HG02678 (cell line): ENCODE measurements at regions not wholly inside any gene's neighbourhood (a gene's known extent, or its start where the extent isn't known, plus 50 kb on each side); places are given as distances from the start of the nearest gene placed in this dataset.

Experiments used
- ATAC-seq: cut with Tn5 transposase; IDR thresholded peaks from one replicate; pipeline ENCODE4 v1.9.1; 2021; ENCODE audit warnings: mild to moderate bottlenecking, moderate library complexity; ENCODE audit not compliant: unreplicated experiment

DNA sequence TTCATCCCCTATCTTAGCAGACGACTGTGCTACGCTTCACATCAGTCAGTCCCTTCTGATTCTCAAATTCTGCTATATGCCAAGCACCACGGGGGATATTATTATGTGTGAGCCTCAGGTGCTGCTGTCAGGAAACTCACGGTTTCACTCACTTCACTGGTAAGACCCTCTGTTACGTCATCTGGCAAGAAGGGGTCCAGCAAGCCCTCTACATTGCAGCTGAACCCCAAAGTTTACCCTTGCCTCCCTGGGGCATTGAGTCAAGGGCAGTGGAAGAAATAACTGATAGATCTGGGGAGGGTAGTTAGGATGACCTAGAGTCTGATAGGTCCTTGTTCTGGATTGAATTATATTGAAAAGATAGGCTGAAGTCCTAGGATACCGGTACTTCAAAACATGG lies 237.4 kb downstream of the RRAGC start:
- ATAC-seq = no peak

- ATAC-seq = no peak
These were observed 242.7 kb downstream of the RRAGC start for GRCh38 chr1:38616846-38617245.

- ATAC-seq = no peak
These were observed 243.9 kb downstream of the RRAGC start for GRCh38 chr1:38615680-38616079.

DNA sequence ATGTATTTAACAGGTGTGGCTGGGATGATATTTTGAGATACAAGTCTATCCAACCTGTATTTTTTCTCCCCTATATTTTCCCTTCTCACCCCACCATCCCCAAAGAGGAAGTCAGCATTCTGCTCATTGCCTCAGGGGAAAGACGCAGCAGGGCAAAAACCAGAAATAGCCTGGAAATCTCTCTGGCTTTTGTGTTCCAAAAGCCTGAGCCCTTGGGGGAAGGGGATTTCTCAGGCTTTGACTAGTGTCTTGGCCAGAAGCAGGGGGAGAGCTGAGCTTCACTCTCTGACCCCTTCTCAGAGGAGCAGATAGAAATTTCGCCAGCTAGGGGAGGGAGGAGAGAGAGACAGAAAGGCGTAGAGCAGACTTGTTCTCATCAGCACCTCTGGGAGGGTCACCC lies 244.7 kb downstream of the RRAGC start:
- ATAC-seq = no peak

- no peak for ATAC-seq
These were observed 245.6 kb downstream of the RRAGC start for GRCh38 chr1:38613996-38614395.

DNA sequence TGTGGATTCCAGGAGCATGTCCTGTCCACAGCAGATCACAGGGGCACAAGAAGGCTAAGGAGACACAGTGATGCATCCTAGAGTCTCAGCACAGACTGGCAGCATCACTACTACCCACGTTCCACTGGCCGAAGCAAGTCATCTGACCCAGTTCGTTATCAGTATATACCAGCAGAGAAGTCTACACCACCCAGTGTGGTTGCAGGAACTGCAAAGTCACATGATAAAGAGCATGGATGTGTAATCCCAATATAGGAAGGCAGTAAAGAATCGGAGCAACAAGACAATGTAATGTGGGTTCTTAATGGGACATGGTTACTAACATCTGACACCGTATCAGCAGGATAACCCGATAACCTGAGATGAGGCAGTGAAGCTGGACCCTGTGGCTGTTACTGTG lies 246.6 kb downstream of the RRAGC start:
- ATAC-seq = no peak

DNA sequence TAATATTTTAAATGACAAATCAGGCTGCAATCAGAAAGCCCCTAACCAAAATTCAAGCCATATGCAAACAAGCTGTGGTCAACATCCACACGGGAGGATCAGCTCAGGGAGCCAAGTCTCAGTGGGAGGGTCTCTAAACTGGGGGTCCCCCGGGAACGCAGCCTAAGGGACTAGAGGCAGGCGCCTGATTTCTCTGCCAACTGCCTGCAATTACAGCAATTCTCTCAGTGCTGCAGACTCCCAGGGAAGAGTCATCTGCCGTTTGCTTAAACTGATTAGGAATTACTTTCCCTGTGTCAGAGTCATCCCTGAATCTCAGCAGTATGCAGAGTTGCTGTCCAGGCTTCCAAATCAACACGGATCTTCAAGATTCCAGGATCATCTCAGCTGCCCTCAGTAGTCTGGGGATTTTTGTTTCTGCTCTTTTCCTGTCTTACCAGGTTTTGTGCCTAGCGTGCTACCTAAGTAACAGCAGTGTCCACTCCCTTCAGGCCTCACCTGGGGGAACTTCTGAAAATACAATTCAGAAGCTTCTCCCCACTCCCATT lies 247.8 kb downstream of the RRAGC start:
- ATAC-seq = no peak

DNA sequence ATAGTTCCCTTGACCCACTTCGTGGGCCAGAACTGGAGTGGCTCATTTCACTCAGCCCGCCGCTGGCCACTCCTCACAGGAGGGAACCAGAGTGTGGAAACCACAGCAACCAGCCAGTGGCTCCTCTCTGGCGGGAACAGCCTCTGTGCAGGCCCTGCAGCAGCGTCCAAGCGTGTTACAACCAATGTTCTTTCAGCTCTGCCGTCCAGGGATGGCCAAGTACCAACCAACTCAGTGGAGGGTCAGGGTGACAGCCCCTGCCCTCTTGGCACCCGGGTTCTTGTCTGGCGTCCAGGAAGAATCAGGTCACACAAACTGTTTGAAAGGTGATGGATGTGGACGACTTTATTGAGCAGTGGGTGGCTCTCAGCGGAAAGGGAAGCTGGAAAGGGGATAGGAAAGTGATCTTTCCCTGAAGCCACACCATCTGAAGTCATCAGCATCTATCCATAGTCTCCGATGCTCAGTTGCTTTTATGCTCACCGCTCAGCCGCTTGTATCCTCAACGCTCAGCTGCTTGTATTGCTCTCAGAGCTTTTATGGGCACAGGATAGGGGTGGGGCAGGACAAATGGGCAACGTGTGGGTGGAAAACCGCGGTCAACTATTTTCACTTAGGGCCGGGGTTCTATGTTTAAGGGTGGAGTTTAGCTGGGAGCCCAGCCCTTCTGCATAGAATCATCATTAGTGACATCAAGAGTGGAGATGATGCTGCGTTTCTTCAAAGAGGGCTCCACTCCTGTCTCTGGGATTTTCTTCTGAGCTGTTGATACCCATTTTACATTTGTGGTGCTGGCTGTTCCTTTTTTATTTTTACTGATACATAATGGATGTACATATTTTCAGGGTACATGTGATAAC lies 250.2 kb downstream of the RRAGC start:
- ATAC-seq = no peak

GRCh38 chr1:38608202-38608864 lies 251.2 kb downstream of the RRAGC start:
- no peak for ATAC-seq

GRCh38 chr1:38607526-38607925 lies 252.0 kb downstream of the RRAGC start:
- ATAC-seq = no peak

DNA sequence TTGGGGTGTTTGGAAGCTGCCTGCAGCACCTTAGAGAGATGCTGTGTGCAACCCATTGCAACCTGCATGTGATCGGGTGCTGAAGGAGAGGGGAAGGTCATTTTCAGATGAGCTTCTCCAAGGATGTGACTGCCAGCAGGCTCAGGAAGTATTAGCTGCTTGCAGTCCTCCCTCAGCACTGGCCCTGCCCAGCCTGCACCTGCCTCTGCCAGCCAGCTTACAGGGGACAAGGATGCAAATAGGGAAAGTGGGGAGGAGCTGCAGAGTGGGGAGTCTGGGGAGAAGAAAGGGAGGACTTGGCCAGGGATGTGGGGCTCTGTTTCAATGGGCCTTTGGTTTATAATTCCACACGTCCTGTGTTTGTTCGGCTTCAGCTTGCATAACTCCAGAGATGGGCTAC lies 254.5 kb downstream of the RRAGC start:
- no peak for ATAC-seq

DNA sequence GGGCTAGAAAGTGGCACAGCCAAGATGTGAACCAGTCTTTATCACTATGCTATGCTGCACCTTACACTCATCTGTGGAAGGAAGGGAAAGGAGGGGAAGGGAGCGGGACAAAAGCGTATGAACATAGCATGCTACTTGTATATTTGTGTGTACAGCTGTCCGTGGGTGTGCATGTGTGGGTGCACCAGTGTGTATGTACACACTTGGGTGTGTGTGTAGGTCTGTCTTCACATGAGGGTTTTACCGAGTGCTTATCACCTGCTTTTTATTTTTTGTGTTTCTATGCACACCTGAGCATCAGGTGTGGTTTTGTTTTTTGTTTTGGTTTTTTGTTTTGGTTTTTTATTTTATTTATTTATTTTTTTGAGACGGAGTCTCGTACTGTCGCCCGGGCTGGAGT lies 255.7 kb downstream of the RRAGC start:
- no peak for ATAC-seq

DNA sequence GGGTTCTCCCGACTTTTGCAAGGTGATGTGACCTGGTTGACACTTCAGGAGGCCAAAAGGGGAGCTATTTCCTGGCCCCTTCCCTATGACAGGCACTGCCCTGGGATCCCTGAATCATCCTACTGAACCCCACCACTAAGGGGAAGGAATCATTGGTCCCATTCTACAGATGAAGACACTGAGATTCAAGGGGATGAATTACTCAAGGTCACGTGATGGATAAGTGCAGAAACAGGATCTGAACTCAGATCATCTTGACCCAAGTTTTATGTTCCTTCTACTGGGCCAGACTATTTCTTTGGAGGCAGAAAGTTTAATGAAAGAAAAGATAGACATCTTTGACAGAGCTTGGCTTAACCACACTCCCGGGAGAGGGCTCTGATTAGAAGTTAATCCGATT lies 258.7 kb downstream of the RRAGC start:
- ATAC-seq = no peak

DNA sequence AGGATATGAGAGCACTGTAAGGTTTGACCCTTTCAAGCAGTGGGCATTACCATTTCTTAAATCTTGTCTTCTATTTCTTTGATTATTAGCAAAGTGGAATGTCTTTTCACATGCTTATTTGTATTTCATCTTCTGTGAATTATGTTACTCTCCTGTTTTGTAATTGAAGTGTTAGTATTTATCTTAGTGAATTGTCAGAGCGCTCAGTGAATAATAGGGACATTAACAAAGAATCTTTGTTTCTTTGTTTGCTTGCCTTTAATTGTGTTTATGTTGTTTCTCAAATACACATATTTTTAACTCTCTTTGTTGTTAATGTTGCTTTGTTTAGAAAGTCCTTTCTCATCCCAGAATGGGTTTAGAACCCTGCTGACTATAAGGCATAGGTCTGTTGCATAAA lies 259.3 kb downstream of the RRAGC start:
- ATAC-seq = no peak

- ATAC-seq = no peak
These were observed 261.5 kb downstream of the RRAGC start for GRCh38 chr1:38598118-38598517.

- no peak for ATAC-seq
These were observed 270.5 kb downstream of the RRAGC start for GRCh38 chr1:38589036-38589435.

- no peak for ATAC-seq
These were observed 271.8 kb downstream of the RRAGC start for GRCh38 chr1:38587766-38588165.

DNA sequence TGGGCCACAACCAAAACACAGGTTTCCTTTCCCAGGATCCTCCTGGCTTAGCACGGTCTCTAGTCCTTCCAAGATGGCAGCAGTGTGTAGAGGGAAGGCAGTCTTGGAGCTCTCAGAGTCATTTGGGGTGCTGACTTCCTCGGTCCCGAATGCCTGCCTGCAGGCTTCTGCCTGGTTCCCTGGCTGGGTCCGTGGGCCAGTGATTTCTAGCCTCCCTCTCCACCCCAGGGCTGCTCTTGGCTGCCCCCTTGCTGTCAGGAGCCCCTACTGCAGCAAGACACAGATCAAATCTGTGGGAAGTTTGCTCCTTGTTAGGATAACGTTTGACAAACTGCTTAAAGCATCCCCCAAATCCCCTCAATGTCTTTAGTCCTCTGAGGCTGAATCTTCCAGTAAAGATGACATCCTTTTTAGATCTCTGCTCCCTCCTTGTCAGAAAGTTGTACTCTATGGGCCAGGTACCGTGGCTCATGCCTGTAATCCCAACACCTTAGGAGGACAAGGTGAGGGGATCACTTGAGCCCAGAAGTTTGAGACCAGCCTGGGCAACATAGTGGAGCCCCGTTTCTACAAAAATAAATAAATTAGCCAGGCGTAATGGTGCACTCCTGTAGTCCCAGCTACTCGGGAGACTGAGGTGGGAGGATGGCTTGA lies 272.5 kb downstream of the RRAGC start:
- ATAC-seq = no peak

DNA sequence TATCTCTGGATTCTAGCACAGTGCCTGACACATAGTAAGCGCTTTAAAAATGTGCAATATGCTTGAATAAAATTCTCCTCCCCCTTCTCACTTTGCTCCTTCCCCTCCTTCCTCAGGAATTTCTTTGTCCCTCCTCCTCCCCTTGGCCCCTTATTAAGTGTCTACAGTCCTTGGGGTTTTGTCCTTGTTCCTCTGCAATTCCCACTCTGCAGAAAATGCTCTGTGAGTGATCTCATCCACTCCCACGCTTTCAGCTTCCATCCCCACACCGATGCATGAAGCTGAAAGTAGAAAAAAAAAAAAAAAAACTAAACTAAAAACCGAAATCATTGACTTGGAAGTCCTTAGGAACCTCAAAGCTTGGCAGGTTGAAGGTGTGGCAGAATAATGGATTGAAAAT lies 273.6 kb downstream of the RRAGC start:
- no peak for ATAC-seq

DNA sequence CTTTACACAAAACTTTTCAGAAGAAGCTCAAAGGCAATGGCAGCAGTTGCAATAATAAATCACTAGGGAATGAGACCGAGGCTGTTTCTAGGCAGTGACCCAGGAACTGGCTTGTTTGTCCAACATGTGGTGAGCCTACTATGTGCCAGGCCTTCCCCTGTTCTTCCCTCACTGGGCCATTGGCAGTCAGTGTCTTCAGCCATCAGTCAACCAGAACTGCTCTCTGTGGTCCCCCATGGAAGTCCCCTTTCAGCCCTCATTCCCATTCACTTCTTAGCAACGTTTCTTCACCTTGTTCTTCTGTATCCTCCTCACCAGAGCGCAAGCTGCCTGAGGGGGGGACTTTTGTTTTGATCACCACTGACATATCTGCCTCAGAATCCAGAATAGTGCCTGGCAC lies 274.1 kb downstream of the RRAGC start:
- ATAC-seq = no peak

GRCh38 chr1:38584448-38585355 lies 274.9 kb downstream of the RRAGC start:
- no peak for ATAC-seq
